ENCODE measurements at regions not wholly inside any gene's neighbourhood (a gene's known extent, or its start where the extent isn't known, plus 50 kb on each side); places are given as distances from the start of the nearest gene placed in this dataset.
A peak's percentile ranks its signal among the peaks of the same experiment; 100 is the strongest.

DNA sequence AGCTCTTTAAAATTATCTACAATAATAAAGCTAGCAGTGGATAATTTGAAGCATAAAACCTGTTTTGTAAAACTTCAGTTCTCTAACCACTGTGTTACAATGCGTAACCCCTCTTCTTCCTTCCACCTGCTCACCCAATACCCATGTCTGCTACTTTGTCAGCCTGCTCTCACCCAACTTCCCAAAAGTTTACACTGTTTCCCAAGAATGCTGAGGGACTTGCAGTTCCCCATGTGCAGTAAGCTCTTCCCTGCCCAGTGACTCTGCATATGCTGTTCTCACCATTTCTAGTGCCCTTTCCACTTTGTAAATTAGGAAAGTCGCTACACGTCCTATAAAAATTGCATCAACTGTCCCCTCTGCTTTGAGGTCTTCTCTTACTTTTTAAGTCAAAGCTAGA lies 315.9 kb upstream of the SEMA6D start:
- no peak overlapping the region for H3K27ac ChIP-seq (ENCODE audit: low read depth in 1 of 2, low read length in 2 of 2)
- no peaks in the 10 kb centered on the region for H3K36me3 ChIP-seq (ENCODE audit: control insufficient read depth in 1 of 2, insufficient read depth in 2 of 2, low read length in 1 of 2)
- 95 to 97% methylated on average over 3 of the region's 3 CpGs for WGBS, 2 donors
- ATAC-seq (ENCODE audit: low FRiP score): no peak
- intact Hi-C loops (cut with DNase I): no loop called here
- no peak for DNase-seq
- no peaks in the 10 kb centered on the region for H3K9me3 ChIP-seq (ENCODE audit: control insufficient read depth, low read length)
- no peak overlapping the region for H3K4me3 ChIP-seq (ENCODE audit: low read length in 2 of 2)
- H3K4me1 ChIP-seq (ENCODE audit: control insufficient read depth in 1 of 2, insufficient read depth in 2 of 2, low read length in 2 of 2): peaks cover 2 to 3% of the 10 kb centered on the region in 2 donors
- no peaks in the 10 kb centered on the region for H3K27me3 ChIP-seq (ENCODE audit: control insufficient read depth in 1 of 2, insufficient read depth in 2 of 2, low read length in 1 of 2)

DNA sequence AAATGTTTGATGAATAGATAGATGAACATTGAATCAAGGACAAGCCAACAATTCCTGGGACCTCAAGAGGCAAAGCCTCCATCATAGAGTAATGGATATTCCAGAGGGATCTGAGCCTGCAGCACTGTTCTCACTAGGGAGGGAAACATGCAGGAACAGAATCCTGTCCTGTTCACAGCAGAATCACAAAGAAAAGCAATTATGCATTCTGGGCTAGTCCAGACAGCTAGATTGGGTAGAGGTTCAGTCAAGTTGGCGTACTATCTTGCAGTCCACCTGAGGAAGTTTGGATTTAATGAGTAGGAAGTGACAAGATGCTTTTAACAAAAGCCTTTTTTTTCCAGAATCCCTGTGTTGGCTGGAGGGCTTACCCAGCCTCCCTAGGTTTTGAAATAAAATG lies 314.5 kb upstream of the SEMA6D start:
- DNase-seq (no peak), ATAC-seq (ENCODE audit: low FRiP score) (no peak)
- Histone ChIP-seq H3K9me3 (ENCODE audit: control insufficient read depth, low read length) (no peaks in the 10 kb centered on the region), H3K27me3 (ENCODE audit: control insufficient read depth in 1 of 2, insufficient read depth in 2 of 2, low read length in 1 of 2) (no peaks in the 10 kb centered on the region), H3K36me3 (ENCODE audit: control insufficient read depth in 1 of 2, insufficient read depth in 2 of 2, low read length in 1 of 2) (no peaks in the 10 kb centered on the region), H3K4me3 (ENCODE audit: low read length in 2 of 2) (no peak overlapping the region), H3K4me1 (ENCODE audit: control insufficient read depth in 1 of 2, insufficient read depth in 2 of 2, low read length in 2 of 2) (peaks cover 2 to 3% of the 10 kb centered on the region in 2 donors), H3K27ac (ENCODE audit: low read depth in 1 of 2, low read length in 2 of 2) (no peak overlapping the region)
- 99 to 100% methylated on average over 1 of the region's 1 CpG for WGBS, 2 donors
- intact Hi-C loops (cut with DNase I): no loop called here

DNA sequence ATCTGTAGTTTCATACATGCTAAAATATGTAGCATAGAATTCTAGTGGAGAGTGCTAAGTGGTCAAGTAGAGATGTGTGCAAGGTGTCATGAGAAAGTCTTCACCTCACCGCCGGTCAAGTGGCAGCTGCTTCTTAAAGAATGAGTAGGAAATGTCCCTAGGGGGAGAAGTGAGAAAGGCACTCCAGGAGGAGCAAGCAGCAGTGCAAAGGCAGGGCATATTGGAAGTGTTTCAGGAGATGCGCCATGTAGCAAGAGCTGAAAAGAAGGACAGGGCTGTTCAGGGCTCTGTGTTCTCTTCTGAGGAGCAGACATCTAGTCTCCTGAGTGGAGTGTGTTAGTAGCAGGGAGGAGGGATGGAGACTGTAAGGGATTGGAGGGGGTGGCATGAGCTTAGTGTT lies 312.4 kb upstream of the SEMA6D start:
- Histone ChIP-seq H3K9me3 (ENCODE audit: control insufficient read depth, low read length) (no peaks in the 10 kb centered on the region), H3K4me3 (ENCODE audit: low read length in 2 of 2) (no peak overlapping the region), H3K27me3 (ENCODE audit: control insufficient read depth in 1 of 2, insufficient read depth in 2 of 2, low read length in 1 of 2) (no peaks in the 10 kb centered on the region), H3K4me1 (ENCODE audit: control insufficient read depth in 1 of 2, insufficient read depth in 2 of 2, low read length in 2 of 2) (peaks cover 3 to 13% of the 10 kb centered on the region in 2 donors), H3K27ac (ENCODE audit: low read depth in 1 of 2, low read length in 2 of 2) (no peak overlapping the region), H3K36me3 (ENCODE audit: control insufficient read depth in 1 of 2, insufficient read depth in 2 of 2, low read length in 1 of 2) (no peaks in the 10 kb centered on the region)
- DNase-seq (no peak), ATAC-seq (ENCODE audit: low FRiP score) (no peak)
- intact Hi-C loops (cut with DNase I): no loop called here
- 83 to 85% methylated on average over 3 of the region's 3 CpGs for WGBS, 2 donors

DNA sequence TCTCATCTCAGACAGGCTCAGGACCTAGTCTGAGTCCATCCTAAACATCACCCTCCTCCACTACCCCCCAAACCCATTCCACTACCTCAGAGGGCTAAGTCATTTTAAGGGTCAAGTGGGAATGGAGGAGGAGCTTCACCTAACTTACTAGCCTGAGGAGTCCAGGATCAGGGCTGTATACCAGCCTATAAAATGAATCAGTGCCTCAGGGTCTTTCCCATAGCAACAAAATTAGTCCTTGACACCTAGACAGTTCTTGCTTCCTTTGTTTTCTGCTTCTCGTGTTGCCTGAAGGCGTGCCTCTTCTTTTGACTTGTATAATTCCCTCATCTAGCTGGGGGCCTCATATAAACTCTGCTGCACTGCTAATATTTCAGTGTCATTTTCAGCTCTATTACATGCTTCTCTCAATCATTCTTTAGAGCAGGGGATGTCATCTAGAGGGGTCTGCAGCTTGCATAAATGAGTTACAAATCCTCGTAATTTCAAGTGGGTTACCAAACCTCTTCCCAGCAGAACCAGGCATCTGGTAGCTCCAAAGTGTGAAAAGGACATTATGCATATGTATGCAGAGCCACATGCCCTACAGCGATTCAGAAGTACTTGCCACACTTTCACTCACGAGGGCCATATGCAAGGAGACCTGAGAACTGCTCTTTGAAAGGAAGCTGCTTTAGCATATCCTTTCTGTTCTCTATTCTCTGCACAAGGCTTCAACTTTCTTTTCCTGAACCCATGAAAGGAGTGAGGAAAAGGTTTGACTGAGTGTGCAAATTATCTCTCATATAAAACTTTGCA lies 311.7 kb upstream of the SEMA6D start:
- 60 to 76% methylated on average over 5 of the region's 5 CpGs for WGBS, 2 donors
- intact Hi-C loops (cut with DNase I): no loop called here
- Histone ChIP-seq H3K4me1 (ENCODE audit: control insufficient read depth in 1 of 2, insufficient read depth in 2 of 2, low read length in 2 of 2) (peaks cover 3 to 14% of the 10 kb centered on the region in 2 donors), H3K27me3 (ENCODE audit: control insufficient read depth in 1 of 2, insufficient read depth in 2 of 2, low read length in 1 of 2) (no peaks in the 10 kb centered on the region), H3K9me3 (ENCODE audit: control insufficient read depth, low read length) (no peaks in the 10 kb centered on the region), H3K4me3 (ENCODE audit: low read length in 2 of 2) (no peak overlapping the region), H3K27ac (ENCODE audit: low read depth in 1 of 2, low read length in 2 of 2) (no peak overlapping the region), H3K36me3 (ENCODE audit: control insufficient read depth in 1 of 2, insufficient read depth in 2 of 2, low read length in 1 of 2) (no peaks in the 10 kb centered on the region)
- ATAC-seq (ENCODE audit: low FRiP score) (no peak), DNase-seq (no peak)

DNA sequence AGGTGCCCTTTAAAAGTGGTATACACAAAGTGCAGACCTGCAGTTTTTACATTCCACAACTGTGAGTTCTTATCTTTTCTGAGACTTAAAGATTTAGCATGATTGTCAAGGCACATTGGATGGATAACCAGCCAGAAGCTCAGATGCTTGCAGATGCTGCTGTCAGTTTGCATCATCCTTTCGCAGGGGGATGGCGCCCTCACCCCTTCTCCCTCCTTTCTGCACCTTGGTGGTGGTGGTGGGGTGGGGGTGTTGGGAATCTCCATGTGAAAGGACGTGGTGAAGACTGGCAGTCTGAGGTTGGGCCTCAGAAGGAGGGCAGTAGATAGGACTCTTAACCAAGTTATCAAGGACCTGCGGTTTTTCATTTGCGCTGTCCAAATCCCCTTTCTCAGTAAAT lies 309.6 kb upstream of the SEMA6D start:
- ATAC-seq (ENCODE audit: low FRiP score) (no peak), DNase-seq (no peak)
- 93 to 98% methylated on average over 5 of the region's 5 CpGs for whole genome bisulfite sequencing, 2 donors
- Histone ChIP-seq H3K4me1 (ENCODE audit: control insufficient read depth in 1 of 2, insufficient read depth in 2 of 2, low read length in 2 of 2) (peaks cover 3 to 16% of the 10 kb centered on the region in 2 donors), H3K9me3 (ENCODE audit: control insufficient read depth, low read length) (no peaks in the 10 kb centered on the region), H3K27me3 (ENCODE audit: control insufficient read depth in 1 of 2, insufficient read depth in 2 of 2, low read length in 1 of 2) (no peaks in the 10 kb centered on the region), H3K36me3 (ENCODE audit: control insufficient read depth in 1 of 2, insufficient read depth in 2 of 2, low read length in 1 of 2) (no peaks in the 10 kb centered on the region), H3K4me3 (ENCODE audit: low read length in 2 of 2) (no peak overlapping the region), H3K27ac (ENCODE audit: low read depth in 1 of 2, low read length in 2 of 2) (no peak overlapping the region)
- intact Hi-C loops (cut with DNase I): no loop called here

DNA sequence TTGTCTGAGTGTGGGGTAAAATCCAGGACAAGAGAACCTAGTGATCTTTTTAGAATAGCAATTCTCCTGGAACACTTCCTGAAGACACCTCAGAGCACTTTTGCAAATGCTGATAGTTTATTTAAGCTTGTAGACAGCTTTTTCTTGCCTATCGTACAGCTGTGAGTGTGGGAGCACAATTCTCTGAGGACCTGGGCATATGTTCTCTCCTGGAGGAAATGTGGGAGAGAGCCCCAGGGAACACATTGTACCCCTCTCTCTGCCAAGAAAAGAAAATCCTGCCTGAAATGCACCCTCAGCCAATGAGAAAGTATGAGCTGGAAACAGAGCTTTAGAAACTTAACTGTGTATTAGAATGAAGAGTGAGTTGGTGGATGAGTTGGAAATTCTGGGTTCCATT lies 308.3 kb upstream of the SEMA6D start:
- Histone ChIP-seq H3K36me3 (ENCODE audit: control insufficient read depth in 1 of 2, insufficient read depth in 2 of 2, low read length in 1 of 2) (no peaks in the 10 kb centered on the region), H3K4me3 (ENCODE audit: low read length in 2 of 2) (no peak overlapping the region), H3K9me3 (ENCODE audit: control insufficient read depth, low read length) (no peaks in the 10 kb centered on the region), H3K27me3 (ENCODE audit: control insufficient read depth in 1 of 2, insufficient read depth in 2 of 2, low read length in 1 of 2) (no peaks in the 10 kb centered on the region), H3K27ac (ENCODE audit: low read depth in 1 of 2, low read length in 2 of 2) (no peak overlapping the region), H3K4me1 (ENCODE audit: control insufficient read depth in 1 of 2, insufficient read depth in 2 of 2, low read length in 2 of 2) (peaks cover 3 to 16% of the 10 kb centered on the region in 2 donors)
- intact Hi-C loops (cut with DNase I): no loop called here
- 6 to 8% methylated on average over 1 of the region's 1 CpG for WGBS, 2 donors
- ATAC-seq (ENCODE audit: low FRiP score): peak; percentile 39
- no peak for DNase-seq

DNA sequence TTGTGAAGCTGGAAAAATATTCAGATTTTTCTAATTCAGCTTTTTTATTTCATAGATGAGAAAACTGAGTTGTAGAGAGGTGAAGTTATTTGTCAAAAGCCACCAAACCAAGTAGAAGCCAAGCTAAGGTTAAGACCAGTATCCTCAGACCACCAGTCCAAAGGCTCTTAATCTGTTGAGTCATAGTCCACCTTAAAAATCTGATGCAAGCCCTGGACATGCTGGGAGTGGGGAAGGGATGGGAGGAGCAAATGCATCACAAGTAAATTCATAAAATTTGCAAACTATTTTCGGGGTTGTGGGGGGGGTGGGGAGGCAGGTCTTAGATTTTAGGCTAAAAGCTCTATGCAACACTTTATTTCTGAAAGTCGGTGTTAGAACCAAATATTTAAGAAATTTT lies 307.7 kb upstream of the SEMA6D start:
- no peak overlapping the region for H3K27ac ChIP-seq (ENCODE audit: low read depth in 1 of 2, low read length in 2 of 2)
- WGBS, 2 donors: 34 to 51% methylated on average over 2 of the region's 2 CpGs
- H3K9me3 ChIP-seq (ENCODE audit: control insufficient read depth, low read length): no peaks in the 10 kb centered on the region
- no peak for ATAC-seq (ENCODE audit: low FRiP score)
- H3K36me3 ChIP-seq (ENCODE audit: control insufficient read depth in 1 of 2, insufficient read depth in 2 of 2, low read length in 1 of 2): no peaks in the 10 kb centered on the region
- intact Hi-C loops (cut with DNase I): no loop called here
- H3K4me1 ChIP-seq (ENCODE audit: control insufficient read depth in 1 of 2, insufficient read depth in 2 of 2, low read length in 2 of 2): peaks cover 3 to 16% of the 10 kb centered on the region in 2 donors
- no peak for DNase-seq
- no peak overlapping the region for H3K4me3 ChIP-seq (ENCODE audit: low read length in 2 of 2)
- H3K27me3 ChIP-seq (ENCODE audit: control insufficient read depth in 1 of 2, insufficient read depth in 2 of 2, low read length in 1 of 2): no peaks in the 10 kb centered on the region

DNA sequence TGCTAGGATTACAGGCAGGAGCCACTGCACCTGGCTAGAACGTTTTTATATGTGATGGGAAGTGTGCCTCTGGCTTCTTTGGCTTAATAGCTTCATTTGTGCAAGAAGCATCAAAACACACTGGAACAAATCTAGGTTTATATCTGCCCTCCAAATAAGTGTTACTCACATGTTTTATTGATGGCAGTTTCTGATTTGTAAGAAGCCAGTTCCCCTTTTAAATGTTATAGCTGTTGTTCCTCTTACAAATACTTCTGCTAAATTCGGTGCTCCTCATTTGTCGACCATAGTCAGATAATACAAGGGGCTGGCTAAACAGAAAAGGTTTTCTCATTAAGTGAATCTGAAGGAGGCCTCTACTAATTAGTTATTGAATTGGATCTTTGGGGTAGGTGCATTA lies 307.1 kb upstream of the SEMA6D start:
- Histone ChIP-seq H3K4me1 (ENCODE audit: control insufficient read depth in 1 of 2, insufficient read depth in 2 of 2, low read length in 2 of 2) (peaks cover 3 to 17% of the 10 kb centered on the region in 2 donors), H3K4me3 (ENCODE audit: low read length in 2 of 2) (no peak overlapping the region), H3K27me3 (ENCODE audit: control insufficient read depth in 1 of 2, insufficient read depth in 2 of 2, low read length in 1 of 2) (no peaks in the 10 kb centered on the region), H3K27ac (ENCODE audit: low read depth in 1 of 2, low read length in 2 of 2) (no peak overlapping the region), H3K36me3 (ENCODE audit: control insufficient read depth in 1 of 2, insufficient read depth in 2 of 2, low read length in 1 of 2) (no peaks in the 10 kb centered on the region), H3K9me3 (ENCODE audit: control insufficient read depth, low read length) (no peaks in the 10 kb centered on the region)
- 28 to 44% methylated on average over 3 of the region's 3 CpGs for WGBS, 2 donors
- no peak for ATAC-seq (ENCODE audit: low FRiP score)
- no peak for DNase-seq
- intact Hi-C loops (cut with DNase I): no loop called here

DNA sequence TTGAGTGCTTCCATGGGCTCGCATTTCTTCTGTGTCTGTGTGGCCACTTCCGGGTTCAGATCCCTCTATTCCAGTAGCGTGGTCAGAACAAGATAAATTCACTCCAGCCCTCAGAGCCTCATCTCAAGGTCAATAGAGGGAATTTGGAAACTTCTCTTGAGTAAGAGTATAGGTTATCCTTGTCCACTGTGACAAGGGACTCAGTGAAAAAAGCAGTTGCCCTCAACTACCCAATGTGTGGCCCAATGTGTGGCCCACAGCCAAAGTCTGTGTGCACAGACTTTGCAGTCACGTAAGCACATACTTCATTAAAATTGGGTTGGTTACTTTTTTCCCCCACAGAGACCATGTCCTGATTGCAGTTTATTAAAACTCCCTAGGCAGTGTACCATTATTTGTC lies 305.6 kb upstream of the SEMA6D start:
- Histone ChIP-seq H3K36me3 (ENCODE audit: control insufficient read depth in 1 of 2, insufficient read depth in 2 of 2, low read length in 1 of 2) (no peaks in the 10 kb centered on the region), H3K27me3 (ENCODE audit: control insufficient read depth in 1 of 2, insufficient read depth in 2 of 2, low read length in 1 of 2) (no peaks in the 10 kb centered on the region), H3K4me1 (ENCODE audit: control insufficient read depth in 1 of 2, insufficient read depth in 2 of 2, low read length in 2 of 2) (peaks cover 3 to 20% of the 10 kb centered on the region in 2 donors), H3K9me3 (ENCODE audit: control insufficient read depth, low read length) (no peaks in the 10 kb centered on the region), H3K27ac (ENCODE audit: low read depth in 1 of 2, low read length in 2 of 2) (peak overlapping the region in 1 of 2 donors; percentile 64), H3K4me3 (ENCODE audit: low read length in 2 of 2) (no peak overlapping the region)
- peak; percentile 27 for ATAC-seq (ENCODE audit: low FRiP score)
- WGBS, 2 donors: 20 to 31% methylated on average over 4 of the region's 4 CpGs
- peak in 1 of 2 donors; percentile 58 for DNase-seq
- intact Hi-C loops (cut with DNase I): no loop called here

Measured in aorta (tissue), 5 donors.